Epithelial cell of esophagus (primary cell): ENCODE measurements at regions not wholly inside any gene's neighbourhood (a gene's known extent, or its start where the extent isn't known, plus 50 kb on each side); places are given as distances from the start of the nearest gene placed in this dataset.
A peak's percentile ranks its signal among the peaks of the same experiment; 100 is the strongest.

ENCODE experiments used
- DNase-seq: peaks from one replicate; pipeline ENCODE4 v3.0.0; 2010; ENCODE audit warnings: low read depth
- H3K4me3 ChIP-seq: 2 replicates; pipeline ENCODE4 v1.5.1; 2011; ENCODE audit warnings: mild to moderate bottlenecking, low read length, control low read depth
- CTCF ChIP-seq: IDR thresholded peaks from 2 replicates; pipeline ENCODE4 v1.5.1; 2011; ENCODE audit warnings: low read depth, mild to moderate bottlenecking, low read length, control low read depth, inconsistent platforms; ENCODE audit not compliant: insufficient read depth; ENCODE audit errors: missing control alignments

- H3K4me3 ChIP-seq: no peak overlapping the region
- DNase-seq: peak; percentile 37
- TF ChIP-seq CTCF: no peak
Measured at GRCh38 chr11:97019754-97020153, 629.9 kb downstream of the JRKL start.

- no peak overlapping the region for H3K4me3 ChIP-seq
- no peak for DNase-seq
- TF ChIP-seq CTCF: no peak
Measured at GRCh38 chr11:97022955-97023354, 633.1 kb downstream of the JRKL start.

- no peak for TF ChIP-seq CTCF
- DNase-seq: no peak
- no peak overlapping the region for H3K4me3 ChIP-seq
Measured at GRCh38 chr11:97028836-97029406, 639.1 kb downstream of the JRKL start.

GRCh38 chr11:97033178-97033577 is 643.4 kb downstream of the JRKL start:
- no peak for TF ChIP-seq CTCF
- no peak for DNase-seq
- H3K4me3 ChIP-seq: no peak overlapping the region

GRCh38 chr11:97048481-97048880 is 658.7 kb downstream of the JRKL start:
- TF ChIP-seq CTCF: no peak
- no peak for DNase-seq
- no peak overlapping the region for H3K4me3 ChIP-seq

GRCh38 chr11:97060184-97060583 is 670.4 kb downstream of the JRKL start:
- no peak for DNase-seq

More at GRCh38 chr11:97060184-97060583, 670.4 kb downstream of the JRKL start:
- H3K4me3 ChIP-seq: no peak overlapping the region
- TF ChIP-seq CTCF: no peak
